Natural killer cell treated with Interleukin-12 subunit alpha and Interleukin-12 subunit beta and Interleukin-15 and Interleukin-18, amount 100 ng/mL, for 72 hours (primary cell): ENCODE measurements at regions not wholly inside any gene's neighbourhood (a gene's known extent, or its start where the extent isn't known, plus 50 kb on each side); places are given as distances from the start of the nearest gene placed in this dataset.
A peak's percentile ranks its signal among the peaks of the same experiment; 100 is the strongest.
"Not testable (repeated sequence)": the region's sequence is repeated elsewhere in the genome, so short reads cannot be mapped to it uniquely, and the experiment has no call there.

Experiments
- ATAC-seq, 2 donors: fragments of 150-1000 bp; cut with Tn5 transposase in 1 of 2; sonication (Bioruptor Pico), chemical (Tn5 transposase) in 1 of 2; 2 replicates each; pipeline ENCODE4 v1.10.0; 2021
- DNase-seq: peaks from one replicate; pipeline ENCODE4 v3.0.0; 2022; ENCODE audit warnings: low spot score
- H3K27ac Mint-ChIP-seq, 2 donors: 1 replicate in 1 of 2; 2 replicates in 1 of 2; pipeline ENCODE4 v1.8.0; 2022; ENCODE audit warnings: mixed read lengths in 2 of 2, mild to moderate bottlenecking in 1 of 2, moderate library complexity in 1 of 2
- H3K27me3 Mint-ChIP-seq, 2 donors: 1 replicate in 1 of 2; 2 replicates in 1 of 2; pipeline ENCODE4 v1.8.0; 2022; ENCODE audit warnings: mixed read lengths in 2 of 2
- H3K36me3 Mint-ChIP-seq: one replicate; pipeline ENCODE4 v1.8.0; 2022; ENCODE audit warnings: mixed read lengths
- H3K4me1 Mint-ChIP-seq, 2 donors: 1 replicate in 1 of 2; 2 replicates in 1 of 2; pipeline ENCODE4 v1.8.0; 2022; ENCODE audit warnings: low read depth in 2 of 2, mixed read lengths in 2 of 2, mild to moderate bottlenecking in 1 of 2
- H3K4me3 Mint-ChIP-seq: one replicate; pipeline ENCODE4 v1.8.0; 2022; ENCODE audit warnings: mixed read lengths
- H3K9me3 Mint-ChIP-seq: 2 replicates; pipeline ENCODE4 v1.8.0; 2022; ENCODE audit warnings: mixed read lengths

DNA sequence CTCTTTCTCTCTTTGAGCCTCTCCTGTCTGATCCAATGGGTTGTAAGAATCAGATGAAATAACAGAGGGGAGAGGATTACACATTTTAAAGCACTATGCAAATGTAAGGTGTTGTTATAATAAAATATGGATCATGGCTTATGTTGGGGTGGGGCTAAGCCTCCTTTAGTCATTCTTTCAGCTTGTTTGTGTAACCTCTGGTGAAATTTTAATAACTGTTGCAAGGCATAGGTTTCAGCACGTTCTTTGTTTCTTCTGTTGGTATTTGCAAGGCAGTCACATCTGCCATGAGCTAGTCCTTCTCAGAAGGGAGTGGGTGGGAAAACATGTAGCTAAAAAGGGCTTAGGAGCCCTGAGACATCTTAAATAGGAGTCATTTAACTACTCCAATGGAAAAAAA lies 74.8 kb upstream of the FRMD6 start:
- Mint-ChIP-seq H3K4me1 (peaks cover 15 to 16% of the 10 kb centered on the region in 2 donors), H3K9me3 (no peaks in the 10 kb centered on the region), H3K27ac (no peak overlapping the region), H3K36me3 (no peaks in the 10 kb centered on the region), H3K4me3 (no peak overlapping the region), H3K27me3 (peaks cover 42 to 65% of the 10 kb centered on the region in 2 donors)
- ATAC-seq (no peak), DNase-seq (no peak)

DNA sequence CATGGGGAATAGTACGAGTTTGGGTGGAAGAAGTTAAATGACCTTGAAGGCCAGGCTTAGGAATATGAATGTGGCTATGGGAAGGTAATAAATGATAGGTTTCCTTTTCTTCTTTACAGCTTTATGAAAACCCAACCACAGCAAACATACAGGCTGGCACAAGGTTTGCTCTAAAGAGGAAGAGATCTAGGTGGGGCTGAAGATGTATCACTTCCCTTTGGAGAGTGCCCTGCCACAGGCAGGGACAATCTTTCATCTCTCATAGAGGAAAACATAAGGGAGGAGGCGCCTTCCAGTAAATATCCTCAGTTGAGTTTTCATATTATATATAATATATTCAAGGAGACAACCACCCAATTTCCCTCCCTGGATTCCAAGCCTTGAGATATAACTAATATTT lies 72.9 kb upstream of the FRMD6 start:
- Mint-ChIP-seq H3K27me3 (peaks cover 43 to 51% of the 10 kb centered on the region in 2 donors), H3K27ac (no peak overlapping the region), H3K4me1 (peaks cover 6% of the 10 kb centered on the region in 2 donors), H3K9me3 (no peaks in the 10 kb centered on the region), H3K4me3 (no peak overlapping the region), H3K36me3 (no peaks in the 10 kb centered on the region)
- DNase-seq: no peak
- no peak for ATAC-seq

DNA sequence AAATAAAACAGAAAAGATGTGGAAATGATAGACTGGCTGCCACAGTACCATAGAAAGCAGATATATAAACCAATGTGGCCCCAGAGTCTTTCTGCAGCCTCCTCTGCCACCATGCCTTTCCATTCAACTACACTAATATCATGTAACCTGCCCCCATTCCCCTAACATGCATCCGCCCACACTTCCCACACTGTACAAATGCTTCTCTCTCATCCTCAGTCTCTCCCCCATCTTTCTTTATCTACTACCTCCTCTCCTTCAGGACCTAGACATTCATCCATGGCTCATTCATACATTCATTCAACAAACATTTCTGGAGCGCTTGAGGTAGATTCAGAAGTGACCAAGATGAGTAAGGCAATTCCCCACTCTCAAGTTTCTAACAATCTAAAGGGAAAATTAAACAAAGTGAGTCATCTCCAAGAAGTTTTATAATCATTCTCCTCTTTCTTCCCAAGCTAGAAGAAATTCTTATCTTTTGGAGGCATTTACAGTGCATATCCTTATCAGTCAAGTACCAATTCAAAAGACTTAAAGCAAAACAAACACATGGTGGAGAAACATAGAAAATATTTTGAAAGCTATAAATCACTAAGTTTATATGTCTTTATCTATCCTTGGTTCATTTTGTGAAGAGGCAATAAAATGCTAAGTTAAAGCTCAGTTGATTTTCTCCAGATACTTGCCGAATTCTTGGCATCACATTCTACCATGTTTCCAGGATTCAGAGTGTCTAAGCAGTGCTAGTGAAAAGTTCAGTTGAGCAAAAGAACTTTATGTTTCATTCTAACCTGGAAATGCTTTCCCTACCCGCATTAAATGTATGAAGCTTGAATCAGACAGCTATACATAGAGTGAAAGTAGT lies 70.5 kb upstream of the FRMD6 start:
- no peaks in the 10 kb centered on the region for H3K4me1 Mint-ChIP-seq
- H3K9me3 Mint-ChIP-seq: no peaks in the 10 kb centered on the region
- H3K36me3 Mint-ChIP-seq: no peaks in the 10 kb centered on the region
- no peak overlapping the region for H3K4me3 Mint-ChIP-seq
- H3K27ac Mint-ChIP-seq: no peak overlapping the region
- DNase-seq (no peak), ATAC-seq (no peak)
- H3K27me3 Mint-ChIP-seq: peaks cover 34 to 43% of the 10 kb centered on the region in 2 donors

DNA sequence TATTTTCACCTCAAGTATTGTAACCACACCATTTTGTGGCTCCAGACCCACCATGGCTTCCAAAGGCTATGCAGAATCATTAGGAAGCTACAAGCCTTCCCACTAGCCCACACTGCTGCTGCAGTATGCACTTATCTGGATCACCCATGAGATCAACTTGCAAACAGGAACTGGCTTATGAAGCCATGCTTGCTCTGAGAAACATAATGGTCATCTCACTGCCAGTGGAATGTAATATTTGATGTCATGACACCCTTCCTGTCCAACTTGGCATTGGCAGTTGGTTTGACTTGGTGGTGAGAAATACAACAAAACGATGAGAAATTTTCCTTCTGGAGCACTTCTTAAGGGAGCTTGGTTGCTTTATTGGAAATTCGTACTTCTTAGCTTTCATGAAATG lies 69.3 kb upstream of the FRMD6 start:
- no peaks in the 10 kb centered on the region for H3K4me1 Mint-ChIP-seq
- H3K27me3 Mint-ChIP-seq: peaks cover 27 to 31% of the 10 kb centered on the region in 2 donors
- ATAC-seq (no peak), DNase-seq (no peak)
- no peak overlapping the region for H3K4me3 Mint-ChIP-seq
- H3K27ac Mint-ChIP-seq: no peak overlapping the region
- H3K9me3 Mint-ChIP-seq: no peaks in the 10 kb centered on the region
- no peaks in the 10 kb centered on the region for H3K36me3 Mint-ChIP-seq

DNA sequence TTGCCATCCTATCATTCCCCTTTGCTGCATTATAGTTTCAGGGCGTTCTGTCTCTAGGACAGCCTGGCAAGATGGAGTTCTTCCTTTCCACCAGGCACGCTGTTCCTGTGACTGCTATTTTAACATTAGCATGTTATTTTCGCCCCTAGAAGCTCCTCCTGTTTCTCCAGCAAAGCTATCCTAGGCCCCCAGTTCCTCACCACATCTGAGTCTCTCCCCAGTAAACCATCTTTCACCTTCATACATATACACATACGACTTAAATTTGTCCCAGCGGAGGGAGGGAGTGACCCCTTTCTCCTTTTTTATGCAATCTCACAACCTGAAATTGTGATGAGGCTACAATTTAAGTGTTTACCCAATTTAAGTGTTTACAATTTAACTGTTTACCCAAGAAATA lies 66.7 kb upstream of the FRMD6 start:
- Mint-ChIP-seq H3K4me1 (no peaks in the 10 kb centered on the region), H3K36me3 (no peaks in the 10 kb centered on the region), H3K27ac (no peak overlapping the region), H3K27me3 (peaks cover 10 to 20% of the 10 kb centered on the region in 2 donors), H3K9me3 (no peaks in the 10 kb centered on the region), H3K4me3 (no peak overlapping the region)
- no peak for ATAC-seq
- no peak for DNase-seq

DNA sequence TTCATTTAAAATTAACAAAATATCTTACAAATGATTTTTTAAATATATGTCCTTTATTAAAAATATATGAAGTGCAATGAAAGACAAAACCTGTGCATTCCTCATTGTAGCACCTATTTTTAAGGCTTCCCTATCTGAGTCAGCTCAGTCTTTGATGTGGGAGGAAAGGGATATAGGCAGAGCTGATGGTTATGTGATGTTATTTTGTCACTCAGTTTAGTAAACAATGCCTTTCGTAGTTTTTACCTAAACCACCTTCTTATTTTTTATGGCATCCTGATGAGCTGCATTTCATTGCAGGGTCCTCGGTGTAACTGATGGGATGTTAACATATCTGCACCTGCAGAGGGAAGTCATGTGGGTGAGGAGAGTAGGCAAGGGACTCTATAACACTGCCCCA lies 58.9 kb upstream of the FRMD6 start:
- no peak for ATAC-seq

DNA sequence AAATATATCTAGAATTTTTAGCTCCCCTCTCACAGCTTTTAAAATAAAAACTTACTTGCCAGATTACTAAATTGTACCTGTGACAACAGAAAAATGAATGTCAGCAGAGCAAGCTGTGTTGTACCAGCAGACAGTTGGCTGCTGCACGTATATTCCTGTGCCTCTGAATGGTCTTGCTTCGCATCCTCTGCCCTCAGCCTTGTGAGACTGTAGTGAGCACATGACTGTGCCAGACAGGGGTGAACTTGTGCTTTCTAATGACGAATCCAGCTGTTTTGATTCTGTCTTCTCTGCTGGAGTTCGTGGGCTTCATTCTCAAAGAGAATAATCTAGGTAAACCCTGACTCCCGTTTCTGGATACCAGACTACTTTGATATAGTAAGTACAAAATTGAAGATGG lies 58.3 kb upstream of the FRMD6 start:
- Mint-ChIP-seq H3K4me3 (no peak overlapping the region), H3K27me3 (peaks cover 0 to 12% of the 10 kb centered on the region in 2 donors), H3K27ac (no peak overlapping the region), H3K4me1 (peaks cover 18 to 23% of the 10 kb centered on the region in 2 donors), H3K9me3 (no peaks in the 10 kb centered on the region), H3K36me3 (no peaks in the 10 kb centered on the region)
- DNase-seq (no peak), ATAC-seq (no peak)

More for the DNA sequence above, 58.9 kb upstream of the FRMD6 start:
- H3K36me3 Mint-ChIP-seq: no peaks in the 10 kb centered on the region
- H3K4me1 Mint-ChIP-seq: peaks cover 18 to 23% of the 10 kb centered on the region in 2 donors
- H3K9me3 Mint-ChIP-seq: no peaks in the 10 kb centered on the region
- H3K4me3 Mint-ChIP-seq: no peak overlapping the region
- H3K27me3 Mint-ChIP-seq: peaks cover 0 to 12% of the 10 kb centered on the region in 2 donors
- no peak overlapping the region for H3K27ac Mint-ChIP-seq
- no peak for DNase-seq

DNA sequence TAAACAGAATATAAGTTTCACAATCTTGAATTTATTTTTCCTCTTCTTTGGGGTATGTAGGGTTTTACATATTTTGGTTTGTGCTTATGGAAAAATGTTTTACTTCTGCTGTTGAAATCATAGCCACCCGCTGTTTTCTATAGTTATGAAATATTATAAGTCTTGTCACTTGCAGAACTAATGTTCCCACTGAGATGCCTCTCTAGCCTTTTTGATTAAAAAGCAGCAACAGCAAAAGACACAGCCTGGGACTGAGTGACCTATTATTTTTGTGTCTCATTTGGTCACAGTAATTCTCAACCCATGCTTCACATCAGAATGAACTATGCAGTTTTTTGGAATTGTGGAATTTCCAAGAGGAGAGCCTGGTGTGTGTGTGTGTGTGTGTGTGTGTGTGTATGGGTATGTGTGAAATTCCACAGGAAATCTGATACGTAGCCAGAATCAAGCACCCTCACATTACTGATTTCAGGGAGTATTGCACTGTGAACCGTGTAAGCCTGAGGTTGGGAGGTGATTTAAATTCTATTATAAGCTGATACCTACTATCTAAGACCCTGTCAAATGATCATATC lies 55.7 kb upstream of the FRMD6 start:
- H3K9me3 Mint-ChIP-seq: no peaks in the 10 kb centered on the region
- no peak overlapping the region for H3K27ac Mint-ChIP-seq
- peaks cover 0 to 9% of the 10 kb centered on the region in 2 donors for H3K27me3 Mint-ChIP-seq
- H3K4me3 Mint-ChIP-seq: peak overlapping the region; percentile 19
- ATAC-seq (peak in 1 of 2 donors; percentile 36), DNase-seq (no peak)
- H3K4me1 Mint-ChIP-seq: peaks cover 18 to 23% of the 10 kb centered on the region in 2 donors
- no peaks in the 10 kb centered on the region for H3K36me3 Mint-ChIP-seq

DNA sequence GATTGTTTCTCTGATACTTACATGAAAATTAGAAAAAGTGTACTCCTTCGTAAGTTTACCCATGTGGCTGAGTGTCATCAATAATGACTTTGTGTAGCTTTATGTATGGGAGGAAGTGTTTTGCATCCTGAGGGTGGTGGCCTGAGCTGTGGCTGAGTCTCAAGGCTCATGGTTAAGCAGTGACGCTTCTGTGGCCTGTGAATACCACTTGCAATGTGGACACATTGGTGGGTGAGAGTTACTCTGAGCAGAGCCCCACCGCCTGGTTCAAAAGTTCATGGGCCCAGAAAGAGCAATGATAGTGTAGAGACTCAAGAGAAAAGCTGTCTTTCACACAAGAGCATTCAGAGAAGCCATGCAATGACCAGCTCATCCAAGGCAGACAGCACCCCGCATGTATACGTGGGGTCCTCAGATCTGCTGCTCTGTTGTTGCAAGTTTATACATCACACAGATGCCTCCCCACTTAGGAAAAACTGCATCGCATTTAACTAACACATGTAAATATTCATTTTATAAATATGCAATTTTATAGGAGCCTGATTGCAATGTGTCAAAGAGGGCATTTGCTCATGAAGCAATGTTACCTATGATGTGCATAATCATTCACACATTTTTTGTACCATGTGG lies 55.1 kb upstream of the FRMD6 start:
- Mint-ChIP-seq H3K27me3 (peaks cover under 1 to 8% of the 10 kb centered on the region in 2 donors), H3K4me3 (peak overlapping the region; percentile 19), H3K4me1 (peaks cover 18 to 23% of the 10 kb centered on the region in 2 donors)

DNA sequence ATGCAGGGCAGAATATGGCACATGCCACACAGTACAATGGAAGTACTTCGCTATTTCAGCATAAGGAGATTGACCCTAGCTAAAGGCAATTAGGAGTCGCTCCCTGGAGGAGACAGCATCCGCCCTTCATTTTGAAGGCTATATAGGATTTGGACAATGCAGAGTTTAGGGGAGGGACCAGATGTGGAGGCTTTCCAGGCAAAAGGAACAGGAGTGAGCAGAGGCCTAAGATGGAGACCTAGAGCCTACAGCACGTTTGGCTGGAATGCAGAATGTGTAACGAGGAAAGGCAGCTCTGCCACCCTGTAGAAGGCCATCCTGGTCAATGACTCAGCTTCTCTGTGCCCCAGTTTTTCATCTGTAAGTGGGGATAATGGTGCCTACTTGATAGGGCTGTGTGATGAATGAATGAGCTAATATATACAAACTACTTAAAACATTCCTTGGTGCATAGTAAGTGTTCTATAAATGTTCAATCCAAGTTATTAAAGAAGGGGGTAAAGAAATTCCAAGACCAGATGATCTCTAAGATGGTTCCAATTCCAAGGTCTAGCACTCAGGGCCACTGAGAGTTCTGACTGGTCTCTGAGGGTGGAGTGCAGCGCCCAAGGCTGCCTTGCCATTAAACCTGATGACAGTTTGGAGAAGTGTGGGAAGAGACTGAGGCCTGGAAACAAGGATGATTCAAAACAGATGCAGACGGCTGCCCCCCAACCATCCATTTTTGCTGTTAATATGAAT lies 54.3 kb upstream of the FRMD6 start:
- H3K27ac Mint-ChIP-seq: no peak overlapping the region
- ATAC-seq (no peak), DNase-seq (no peak)
- no peak overlapping the region for H3K4me3 Mint-ChIP-seq
- peaks cover 8 to 9% of the 10 kb centered on the region in 2 donors for H3K27me3 Mint-ChIP-seq
- H3K9me3 Mint-ChIP-seq: no peaks in the 10 kb centered on the region
- no peaks in the 10 kb centered on the region for H3K36me3 Mint-ChIP-seq
- H3K4me1 Mint-ChIP-seq: peaks cover 18 to 23% of the 10 kb centered on the region in 2 donors

More for the DNA sequence above, 55.1 kb upstream of the FRMD6 start:
- Mint-ChIP-seq H3K9me3 (no peaks in the 10 kb centered on the region), H3K27ac (no peak overlapping the region), H3K36me3 (no peaks in the 10 kb centered on the region)
- ATAC-seq: peak; percentile 86 to 91
- DNase-seq: no peak

DNA sequence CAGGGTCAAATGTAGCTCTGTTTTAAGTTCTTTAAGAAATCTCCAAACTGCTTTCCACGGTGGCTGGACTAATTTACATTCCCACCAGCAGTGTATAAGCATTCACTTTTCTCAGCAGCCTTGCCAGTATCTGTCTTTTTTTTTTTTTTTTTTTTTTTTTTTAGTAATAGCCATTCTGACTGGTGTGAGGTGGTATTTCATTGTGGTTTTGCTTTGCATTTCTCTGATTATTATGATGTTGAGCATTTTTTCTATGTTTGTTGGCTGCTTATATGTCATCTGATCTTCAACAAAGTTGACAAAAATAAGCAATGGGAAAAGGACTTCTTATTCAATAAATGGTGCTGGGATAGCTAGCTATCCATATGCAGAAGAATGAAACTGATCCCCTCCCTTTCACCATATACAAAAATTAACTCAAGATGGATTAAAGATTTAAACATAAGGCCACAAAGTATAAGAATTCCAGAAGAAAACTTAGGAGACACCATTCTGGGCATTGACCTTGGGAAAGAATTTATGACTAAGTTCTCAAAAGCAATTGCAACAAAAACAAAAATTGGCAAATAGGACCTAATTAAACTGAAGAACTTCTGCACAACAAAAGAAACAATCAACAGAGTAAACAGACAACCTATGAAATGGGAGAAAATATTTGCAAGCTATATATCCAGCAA lies 52.6 kb upstream of the FRMD6 start:
- Mint-ChIP-seq H3K27me3 (peaks cover 15 to 16% of the 10 kb centered on the region in 2 donors), H3K4me1 (peaks cover 18 to 20% of the 10 kb centered on the region in 2 donors)
- H3K36me3 Mint-ChIP-seq, H3K4me3 Mint-ChIP-seq, DNase-seq, H3K27ac Mint-ChIP-seq, H3K9me3 Mint-ChIP-seq, ATAC-seq: not testable (repeated sequence)

DNA sequence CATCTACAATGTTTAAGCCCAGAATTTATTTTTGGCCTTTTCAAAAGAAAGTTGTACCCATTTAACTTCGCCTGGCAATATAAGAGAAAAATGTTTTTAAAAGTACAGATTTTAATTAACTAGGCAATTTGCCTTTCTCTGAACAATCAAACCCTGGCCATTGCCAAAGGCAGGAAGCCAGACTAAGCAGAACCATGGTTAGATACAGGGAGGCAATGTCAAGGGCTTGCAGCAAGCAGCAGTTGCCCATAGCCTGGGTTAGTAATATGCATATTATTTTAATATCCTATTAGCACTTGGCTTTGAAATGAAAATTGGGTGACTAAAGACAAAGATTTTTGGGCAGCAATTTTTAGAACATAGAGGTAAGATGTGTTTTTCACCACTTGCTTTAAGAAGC lies 51.1 kb upstream of the FRMD6 start:
- ATAC-seq: no peak
- H3K36me3 Mint-ChIP-seq: no peaks in the 10 kb centered on the region
- no peak overlapping the region for H3K4me3 Mint-ChIP-seq
- no peak overlapping the region for H3K27ac Mint-ChIP-seq
- peaks cover 18 to 22% of the 10 kb centered on the region in 2 donors for H3K4me1 Mint-ChIP-seq
- H3K9me3 Mint-ChIP-seq: no peaks in the 10 kb centered on the region
- DNase-seq: no peak
- peaks cover 13 to 24% of the 10 kb centered on the region in 2 donors for H3K27me3 Mint-ChIP-seq
